AG04449 (cell line): ENCODE measurements at regions not wholly inside any gene's neighbourhood (a gene's known extent, or its start where the extent isn't known, plus 50 kb on each side); places are given as distances from the start of the nearest gene placed in this dataset.

Experiments used
- CTCF ChIA-PET: fragments of 350-600 bp; formaldehyde crosslinking; extraction: SDS; loops from one replicate; lab custom pipeline; 2021; ENCODE audit warnings: antibody characterized with exemption; lab: Yijun Ruan, JAX
- POLR2A ChIA-PET: fragments of 400-600, 350-600 bp; formaldehyde crosslinking; extraction: SDS; loops from one replicate; lab custom pipeline; 2020; ENCODE audit warnings: antibody characterized with exemption, inconsistent platforms; lab: Yijun Ruan, JAX
- DNase-seq: peaks from one replicate; pipeline ENCODE4 v3.0.0-alpha.2; 2010; ENCODE audit warnings: low read depth, low spot score
- H3K4me3 ChIP-seq: 2 replicates; pipeline ENCODE4 v1.5.1; 2011; ENCODE audit warnings: low read depth, mild to moderate bottlenecking, control low read depth, low read length
- TF ChIP-seq, protein P1 (sequence below): IDR thresholded peaks from one replicate; pipeline ENCODE4 v1.5.1; 2011; ENCODE audit warnings: mild to moderate bottlenecking, moderate library complexity, low read length, control low read depth, inconsistent platforms; ENCODE audit not compliant: insufficient read depth; ENCODE audit errors: missing control alignments

DNA sequence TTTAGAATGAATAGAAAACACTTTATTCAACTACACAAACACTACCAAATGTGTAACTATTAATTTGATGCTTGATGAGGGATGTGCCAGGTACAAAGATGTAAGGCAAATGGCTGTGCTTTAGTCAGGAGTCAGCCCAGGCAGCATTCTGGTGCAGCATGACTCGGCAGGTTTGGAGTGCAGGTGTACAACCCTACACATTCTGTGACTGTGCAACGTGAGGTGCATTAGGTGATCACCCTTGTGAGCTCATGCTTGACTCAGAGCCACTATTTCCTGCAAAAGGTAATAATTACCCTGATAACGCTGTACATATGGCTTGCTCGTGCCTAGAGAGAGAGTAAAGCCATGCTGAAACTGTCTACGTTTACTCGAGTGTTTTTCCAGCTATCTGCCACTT, 288.7 kb upstream of the DSEL start:
- ChIA-PET POLR2A (no interaction called here), CTCF (no interaction called here)
- H3K4me3 ChIP-seq, result no peak overlapping the region
- TF ChIP-seq, protein P1, sequence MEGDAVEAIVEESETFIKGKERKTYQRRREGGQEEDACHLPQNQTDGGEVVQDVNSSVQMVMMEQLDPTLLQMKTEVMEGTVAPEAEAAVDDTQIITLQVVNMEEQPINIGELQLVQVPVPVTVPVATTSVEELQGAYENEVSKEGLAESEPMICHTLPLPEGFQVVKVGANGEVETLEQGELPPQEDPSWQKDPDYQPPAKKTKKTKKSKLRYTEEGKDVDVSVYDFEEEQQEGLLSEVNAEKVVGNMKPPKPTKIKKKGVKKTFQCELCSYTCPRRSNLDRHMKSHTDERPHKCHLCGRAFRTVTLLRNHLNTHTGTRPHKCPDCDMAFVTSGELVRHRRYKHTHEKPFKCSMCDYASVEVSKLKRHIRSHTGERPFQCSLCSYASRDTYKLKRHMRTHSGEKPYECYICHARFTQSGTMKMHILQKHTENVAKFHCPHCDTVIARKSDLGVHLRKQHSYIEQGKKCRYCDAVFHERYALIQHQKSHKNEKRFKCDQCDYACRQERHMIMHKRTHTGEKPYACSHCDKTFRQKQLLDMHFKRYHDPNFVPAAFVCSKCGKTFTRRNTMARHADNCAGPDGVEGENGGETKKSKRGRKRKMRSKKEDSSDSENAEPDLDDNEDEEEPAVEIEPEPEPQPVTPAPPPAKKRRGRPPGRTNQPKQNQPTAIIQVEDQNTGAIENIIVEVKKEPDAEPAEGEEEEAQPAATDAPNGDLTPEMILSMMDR, result no peak
- DNase-seq, result no peak

DNA sequence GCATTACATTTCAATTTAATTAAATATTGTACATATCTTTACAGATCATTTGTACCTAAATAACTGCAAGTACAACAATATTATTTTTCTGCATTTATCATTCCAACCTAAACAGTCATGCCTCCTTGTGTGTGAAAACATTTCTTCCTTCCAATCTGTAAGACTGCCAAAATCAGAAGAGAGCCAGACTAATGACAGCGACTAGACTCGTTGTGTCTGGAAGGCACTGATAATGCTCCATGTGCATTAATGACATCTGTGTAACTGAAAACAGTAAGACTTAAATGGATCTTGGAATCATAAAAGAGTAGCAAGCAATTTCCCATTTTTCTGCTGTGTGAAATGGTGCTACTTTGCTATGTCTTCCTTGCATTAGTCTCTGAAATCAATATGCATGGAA, 278.0 kb upstream of the DSEL start:
- POLR2A ChIA-PET, result no interaction called here
- H3K4me3 ChIP-seq, result no peak overlapping the region
- TF ChIP-seq, protein P1, result no peak
- CTCF ChIA-PET, result no interaction called here
- DNase-seq, result peak; percentile 41

DNA sequence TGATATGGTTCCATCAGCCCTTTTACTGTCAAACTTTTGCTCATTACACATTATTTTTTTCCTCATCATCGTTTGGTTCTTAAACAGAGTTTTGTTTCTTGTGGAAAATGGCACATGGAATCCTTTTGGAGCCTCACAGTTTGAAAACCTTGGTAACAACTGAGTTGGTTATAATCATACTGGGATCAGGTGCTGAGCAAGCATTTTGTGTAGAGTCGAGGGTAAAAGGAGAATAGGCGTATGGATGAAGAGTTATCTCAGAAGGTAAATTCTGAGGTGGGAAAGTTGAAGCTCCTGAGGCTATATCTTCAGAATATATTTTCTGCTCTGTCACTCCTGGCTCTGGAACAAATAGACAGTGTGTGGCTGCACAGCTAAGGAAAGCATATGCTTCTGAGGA, 274.0 kb upstream of the DSEL start:
- TF ChIP-seq, protein P1, result no peak
- ChIA-PET CTCF (no interaction called here), POLR2A (no interaction called here)
- no peak overlapping the region for H3K4me3 ChIP-seq
- DNase-seq, result no peak

DNA sequence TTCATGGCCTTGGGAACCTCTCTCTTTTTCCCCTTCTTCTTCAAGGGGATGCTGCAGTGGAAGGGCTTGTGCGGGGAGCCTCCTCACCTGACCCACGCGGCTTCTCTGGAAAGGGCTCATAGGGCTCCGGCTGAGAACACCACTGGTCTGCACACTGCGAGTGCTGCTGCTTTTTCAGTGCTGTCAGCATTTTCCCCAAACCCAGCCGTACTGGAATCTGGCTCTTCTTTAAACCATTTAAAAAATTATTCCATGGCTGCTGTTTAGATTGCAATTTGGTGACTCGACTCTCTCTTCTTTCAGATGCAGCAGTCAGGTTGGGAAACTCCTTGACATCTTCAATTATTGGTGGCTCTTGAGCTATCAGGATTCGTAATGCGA, 272.6 kb upstream of the DSEL start:
- TF ChIP-seq, protein P1, result no peak
- POLR2A ChIA-PET, result interaction anchor here (0.7 kb wide), 1 partner anchor 33 kb away, joined by 3 read pairs; no protein-coding TSS in a partner anchor
- CTCF ChIA-PET, result no interaction called here
- DNase-seq, result no peak
- no peak overlapping the region for H3K4me3 ChIP-seq

DNA sequence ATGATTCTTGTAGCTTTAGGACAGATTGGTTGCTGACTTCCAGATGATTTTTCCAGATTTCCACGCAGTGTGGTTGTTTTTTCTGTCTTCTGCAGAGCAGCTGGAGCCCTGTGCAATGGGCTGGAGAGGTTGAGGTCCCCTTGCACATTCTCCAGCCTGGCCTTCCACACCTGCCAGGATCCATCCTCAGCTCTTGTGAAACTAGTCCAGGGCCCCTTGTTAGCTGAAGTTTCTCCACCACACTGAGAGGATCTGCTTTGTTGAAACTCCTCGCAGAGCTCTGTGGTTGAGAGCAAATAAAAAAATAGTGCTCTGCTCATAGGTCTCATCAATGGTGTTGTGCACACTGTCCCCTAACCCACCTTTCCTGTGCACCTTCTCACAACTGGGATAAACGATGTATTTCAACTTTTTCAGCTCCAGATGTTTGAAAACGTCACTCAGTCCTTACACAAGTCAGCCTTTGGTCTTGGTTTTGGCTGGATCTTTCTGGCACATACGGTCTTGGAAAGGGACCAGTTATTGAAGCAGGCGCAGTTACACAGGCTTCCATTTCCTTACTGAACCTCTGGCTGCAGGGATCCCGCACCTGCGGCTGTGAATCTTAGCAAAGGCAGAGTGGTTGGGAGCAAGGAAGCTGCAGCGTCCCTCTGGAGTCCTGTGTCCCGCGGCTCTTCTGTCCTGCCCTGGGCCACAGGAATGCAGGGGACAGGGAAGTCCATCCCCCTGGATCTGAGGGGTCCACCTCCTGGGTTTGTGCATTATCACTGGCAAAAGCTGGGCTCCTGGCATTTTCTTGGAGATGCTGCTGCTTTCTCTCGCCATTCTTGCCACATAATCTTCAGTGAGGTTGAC, 272.0 kb upstream of the DSEL start:
- TF ChIP-seq, protein P1, result no peak
- no peak overlapping the region for H3K4me3 ChIP-seq
- POLR2A ChIA-PET, result interaction anchor here (0.7 kb wide), 1 partner anchor 32 kb away, joined by 3 read pairs; no protein-coding TSS in a partner anchor
- CTCF ChIA-PET, result interaction anchor here (0.6 kb wide), 1 partner anchor 19 kb away, joined by 3 read pairs; no protein-coding TSS in a partner anchor
- DNase-seq, result no peak

DNA sequence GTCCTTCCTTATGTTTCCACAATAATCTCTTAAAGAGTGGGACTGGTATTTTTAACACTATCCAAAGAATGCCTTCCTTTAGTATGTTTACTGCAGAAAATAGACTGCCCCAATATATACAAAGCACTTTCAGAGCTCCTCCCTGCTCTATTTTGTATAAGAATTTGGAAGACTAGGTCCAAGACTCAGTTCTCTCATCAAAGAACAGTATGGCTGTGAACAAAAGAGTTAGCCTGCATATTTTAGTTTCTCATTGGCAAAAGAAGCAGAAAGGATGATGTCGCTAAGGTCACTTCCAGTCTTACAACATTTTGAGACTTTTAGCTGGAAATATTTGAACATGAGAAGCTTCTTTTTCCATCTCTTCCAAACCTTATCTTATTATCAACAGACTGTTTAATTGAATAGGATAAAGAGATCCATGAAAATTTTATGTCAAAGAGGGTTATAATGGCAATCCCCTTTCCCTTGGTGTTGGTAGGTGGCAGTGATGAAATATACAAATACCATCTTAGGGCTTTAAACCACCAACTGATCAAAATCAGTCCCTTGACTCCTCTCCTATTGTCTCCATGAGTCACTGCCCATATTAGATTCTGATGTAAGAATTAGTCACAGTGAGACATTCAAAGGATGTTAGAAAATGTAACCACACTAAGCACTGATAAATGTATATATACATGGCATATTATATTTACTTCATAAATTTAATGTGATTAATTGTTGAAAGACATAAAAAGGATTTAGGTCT, 266.9 kb upstream of the DSEL start:
- peak; percentile 57 for DNase-seq
- ChIA-PET POLR2A (no interaction called here), CTCF (no interaction called here)
- TF ChIP-seq, protein P1, result no peak
- no peak overlapping the region for H3K4me3 ChIP-seq
